Spleen (tissue), 11 donors: ENCODE measurements at regions not wholly inside any gene's neighbourhood (a gene's known extent, or its start where the extent isn't known, plus 50 kb on each side); places are given as distances from the start of the nearest gene placed in this dataset.
"Not testable (repeated sequence)": the region's sequence is repeated elsewhere in the genome, so short reads cannot be mapped to it uniquely, and the experiment has no call there.

Experiments
- DNase-seq: peaks from one replicate; pipeline ENCODE4 v3.0.0-alpha.2; 2020
- H3K27ac ChIP-seq, 8 donors: fragments of 200-600 bp; sonication (generic) in 7 of 8; 1 replicate in 4 of 8; 2 replicates in 4 of 8; pipeline versions ENCODE4 v1.5.0 to v1.8.0; 2016 to 2021; ENCODE audit warnings: inconsistent platforms in 4 of 8, mild to moderate bottlenecking in 4 of 8, moderate library complexity in 1 of 8
- H3K27me3 ChIP-seq, 7 donors: fragments of 200-600 bp; sonication (generic) in 6 of 7; replicated peaks in 1 of 7; 1 replicate in 4 of 7; 2 replicates in 3 of 7; pipeline versions ENCODE4 v1.5.0 to v1.8.0; 2016 to 2021; ENCODE audit warnings: inconsistent platforms in 3 of 7, mild to moderate bottlenecking in 1 of 7
- H3K36me3 ChIP-seq, 6 donors: fragments of 200-600 bp; sonication (generic) in 5 of 6; 1 replicate in 4 of 6; 2 replicates in 2 of 6; pipeline versions ENCODE4 v1.5.0 to v1.8.0; 2016 to 2021; ENCODE audit warnings: inconsistent platforms in 2 of 6
- H3K4me1 ChIP-seq, 6 donors: fragments of 200-600 bp; sonication (generic) in 5 of 6; 1 replicate in 3 of 6; 2 replicates in 3 of 6; pipeline versions ENCODE4 v1.5.0 to v1.8.0; 2016 to 2021; ENCODE audit warnings: inconsistent platforms in 3 of 6
- H3K4me3 ChIP-seq, 8 donors: fragments of 200-600 bp; sonication (generic) in 7 of 8; 1 replicate in 4 of 8; 2 replicates in 4 of 8; pipeline versions ENCODE4 v1.5.0 to v1.8.0; 2016 to 2021; ENCODE audit warnings: inconsistent platforms in 4 of 8, mild to moderate bottlenecking in 4 of 8, moderate library complexity in 2 of 8
- H3K9me3 ChIP-seq, 8 donors: fragments of 200-600 bp; sonication (generic) in 7 of 8; 1 replicate in 4 of 8; 2 replicates in 4 of 8; pipeline versions ENCODE4 v1.5.0 to v1.8.0; 2016 to 2021; ENCODE audit warnings: inconsistent platforms in 4 of 8
- CTCF ChIP-seq, 11 experiments: fragments of 200-600 bp in 7 of 11; fragments of 450-650 bp in 4 of 11; sonication (generic) in 4 of 11; IDR thresholded peaks in 8 of 11; conservative IDR thresholded peaks in 3 of 11; 1 replicate in 7 of 11; 2 replicates in 4 of 11; pipeline versions ENCODE4 v1.4.0 to v1.8.0; 2016 to 2021; ENCODE audit warnings: antibody characterized with exemption in 11 of 11, inconsistent platforms in 4 of 11, mild to moderate bottlenecking in 1 of 11
- POLR2A ChIP-seq, 3 donors: fragments of 450-650 bp; IDR thresholded peaks; one replicate each; pipeline ENCODE4 v1.5.1; 2017; ENCODE audit warnings: antibody characterized with exemption in 3 of 3, mild to moderate bottlenecking in 1 of 3
- POLR2AphosphoS5 ChIP-seq, 3 donors: sonication (generic); formaldehyde crosslinking; IDR thresholded peaks; one replicate each; pipeline ENCODE4 v1.5.1; 2017; ENCODE audit warnings: antibody characterized with exemption in 3 of 3
- WGBS, 5 donors: extraction: QIAGEN DNeasy Blood & Tissue Kit in 3 of 5; methylation state at CpG; one replicate each; pipeline versions ENCODE4 v1.1.5 to v1.1.7; 2013 to 2018; 5-methylcytosine and 5-hydroxymethylcytosine counted together
- intact Hi-C: fragments of 100-400 bp; cut with DNase I; formaldehyde crosslinking; loops from one replicate; pipeline ENCODE4 v1.15.0; 2023; ENCODE audit warnings: low total_unique reads
- donor health status: healthy with polysubstance abuse.
- donor health status: DM: no; HTN: no; CAD: no; lungs with moderate emphysema.
- donor health status: DM: no; HTN: no; CAD: no.
- donor health status: Bipolar disorder and iron deficiency.
- donor health status: healthy.
- donor health status: DM: no; HTN: no; CAD: no.
- donor health status: DM: yes; HTN: yes; CAD: no.

GRCh38 chr2:146412625-146413024 lies 1432.2 kb upstream of the ACVR2A start:
- H3K27ac ChIP-seq = no peak overlapping the region
- H3K36me3 ChIP-seq = no peaks in the 10 kb centered on the region
- peak; percentile 61 for DNase-seq
- H3K4me1 ChIP-seq = no peaks in the 10 kb centered on the region
- H3K27me3 ChIP-seq = no peaks in the 10 kb centered on the region
- no peak overlapping the region for H3K4me3 ChIP-seq
- intact Hi-C loops = no loop called here
- no peaks in the 10 kb centered on the region for H3K9me3 ChIP-seq
- 86 to 97% (median 93%) methylated on average over 8 of the region's 8 CpGs for WGBS, 5 donors
- TF ChIP-seq POLR2A (IDR thresholded peaks at IDR 0.05) = no peak
- no peak for TF ChIP-seq CTCF (IDR thresholded peaks at IDR 0.05 in 8 of 11, conservative IDR thresholded peaks at IDR 0.05 in 3 of 11)
- TF ChIP-seq POLR2AphosphoS5 (IDR thresholded peaks at IDR 0.05) = no peak

GRCh38 chr2:146405402-146406309 lies 1439.2 kb upstream of the ACVR2A start:
- H3K27ac ChIP-seq, H3K4me1 ChIP-seq, H3K36me3 ChIP-seq, H3K27me3 ChIP-seq, H3K4me3 ChIP-seq, intact Hi-C loops: not testable (repeated sequence)
- H3K9me3 ChIP-seq = peaks cover 0 to 11% (median 0%) of the 10 kb centered on the region in 8 donors
- WGBS, 5 donors = 92 to 94% (median 93%) methylated on average over 24 to 30 of the region's 30 CpGs
- DNase-seq = peak; percentile 25

- H3K27ac ChIP-seq, H3K4me3 ChIP-seq, H3K36me3 ChIP-seq, H3K4me1 ChIP-seq, H3K27me3 ChIP-seq, intact Hi-C loops: not testable (repeated sequence)
- H3K9me3 ChIP-seq = peaks cover 0 to 11% (median 0%) of the 10 kb centered on the region in 8 donors
- DNase-seq = peak; percentile 69
- 87 to 96% (median 92%) methylated on average over 12 to 28 of the region's 28 CpGs for WGBS, 5 donors
These were observed 1441.2 kb upstream of the ACVR2A start for GRCh38 chr2:146403546-146404160.

GRCh38 chr2:146392631-146393030 lies 1452.2 kb upstream of the ACVR2A start:
- DNase-seq = peak; percentile 25
- no peaks in the 10 kb centered on the region for H3K4me1 ChIP-seq
- no peaks in the 10 kb centered on the region for H3K27me3 ChIP-seq
- 59 to 72% (median 65%) methylated on average over 8 of the region's 8 CpGs for WGBS, 5 donors
- no peaks in the 10 kb centered on the region for H3K9me3 ChIP-seq
- no peaks in the 10 kb centered on the region for H3K36me3 ChIP-seq
- intact Hi-C loops = no loop called here
- TF ChIP-seq CTCF (IDR thresholded peaks at IDR 0.05 in 8 of 11, conservative IDR thresholded peaks at IDR 0.05 in 3 of 11) (no peak), POLR2AphosphoS5 (IDR thresholded peaks at IDR 0.05) (no peak), POLR2A (IDR thresholded peaks at IDR 0.05) (no peak)
- H3K4me3 ChIP-seq = no peak overlapping the region
- no peak overlapping the region for H3K27ac ChIP-seq

DNA sequence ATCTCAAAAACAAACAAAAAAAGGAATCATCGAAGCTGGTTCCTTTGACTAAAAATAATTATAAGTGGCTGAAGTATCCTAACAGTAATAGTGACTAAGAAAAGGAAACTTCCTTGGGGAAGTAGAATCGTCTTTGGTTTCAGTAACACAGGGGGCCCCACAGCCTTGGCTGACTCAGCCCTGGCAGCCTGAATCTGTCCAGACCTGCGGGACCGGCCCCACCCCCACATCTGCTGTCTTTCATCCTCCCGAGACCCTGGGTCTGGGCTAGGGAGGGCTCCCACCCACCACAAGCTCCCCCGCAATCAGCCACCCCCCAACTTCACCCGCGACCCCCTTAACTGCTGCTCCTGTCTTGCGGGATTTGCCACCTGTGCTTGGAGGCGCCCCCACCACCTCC lies 1452.6 kb upstream of the ACVR2A start:
- Histone ChIP-seq H3K4me1 (no peaks in the 10 kb centered on the region), H3K27me3 (no peaks in the 10 kb centered on the region), H3K36me3 (no peaks in the 10 kb centered on the region), H3K27ac (no peak overlapping the region), H3K4me3 (no peak overlapping the region), H3K9me3 (no peaks in the 10 kb centered on the region)
- WGBS, 5 donors = 76 to 83% (median 80%) methylated on average over 10 of the region's 10 CpGs
- TF ChIP-seq POLR2AphosphoS5 (IDR thresholded peaks at IDR 0.05) (no peak), CTCF (IDR thresholded peaks at IDR 0.05 in 8 of 11, conservative IDR thresholded peaks at IDR 0.05 in 3 of 11) (no peak), POLR2A (IDR thresholded peaks at IDR 0.05) (no peak)
- intact Hi-C loops = no loop called here
- peak; percentile 51 for DNase-seq
